HG03139 (cell line): ENCODE measurements at regions not wholly inside any gene's neighbourhood (a gene's known extent, or its start where the extent isn't known, plus 50 kb on each side); places are given as distances from the start of the nearest gene placed in this dataset.

Experiments used
- ATAC-seq: cut with Tn5 transposase; IDR thresholded peaks from one replicate; pipeline ENCODE4 v1.9.1; 2021; ENCODE audit not compliant: unreplicated experiment

DNA sequence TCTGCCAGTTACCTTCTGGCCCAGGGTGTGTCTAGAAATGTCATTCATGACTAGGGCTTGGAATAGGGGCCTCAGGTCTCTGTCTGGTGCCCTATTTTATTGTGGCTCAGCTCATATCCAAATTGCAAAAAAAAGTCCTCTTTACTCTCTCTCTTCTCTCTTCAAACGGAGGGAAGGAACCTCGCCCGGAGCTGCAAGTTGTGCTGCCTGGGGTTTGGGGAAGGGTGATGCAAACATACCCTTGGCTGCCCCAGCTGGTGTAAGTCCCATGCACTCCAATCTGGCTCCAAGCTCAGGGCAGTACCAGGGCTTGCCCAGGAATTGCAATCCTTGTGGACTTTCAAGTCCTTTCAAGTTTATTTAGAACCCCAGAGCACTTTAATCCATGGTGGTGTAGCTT lies 549.6 kb downstream of the PCDH17 start:
- no peak for ATAC-seq

DNA sequence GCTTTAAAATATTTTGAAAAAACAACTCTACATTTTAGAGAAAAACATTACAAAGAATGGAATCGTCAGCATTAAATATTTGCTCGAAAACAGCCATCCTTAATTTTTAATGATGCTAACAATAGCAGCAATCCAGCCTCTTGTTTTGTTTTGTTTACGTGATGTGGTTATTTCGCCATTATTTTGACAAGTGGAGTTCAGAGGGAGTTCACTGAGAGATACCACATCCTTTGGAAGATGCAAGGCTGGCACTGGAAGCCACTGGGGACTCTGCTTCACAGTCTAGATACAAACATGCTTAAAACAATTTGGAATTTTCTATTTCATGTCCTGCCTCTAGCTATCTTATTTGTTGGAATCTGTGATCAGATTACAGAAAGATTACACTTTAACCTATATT lies 556.3 kb downstream of the PCDH17 start:
- no peak for ATAC-seq

DNA sequence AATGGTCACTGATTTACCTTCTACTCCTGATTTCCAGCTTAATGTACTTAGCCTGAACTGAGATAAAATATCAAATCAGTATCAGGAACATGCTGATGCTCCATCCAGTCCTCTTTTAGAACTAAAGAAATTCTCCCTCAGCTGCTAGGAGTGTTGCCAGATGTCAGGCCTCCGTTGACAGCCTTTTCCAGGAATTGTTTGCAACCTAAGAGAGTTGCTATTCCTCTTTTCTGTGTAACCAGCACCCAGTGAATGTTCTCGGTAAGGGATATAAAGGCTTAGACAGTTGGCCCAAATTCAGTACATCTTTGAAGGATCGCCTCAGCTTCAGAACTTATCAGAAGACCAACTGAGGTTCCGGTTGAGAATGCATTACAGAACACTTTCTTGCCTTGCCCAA lies 559.0 kb downstream of the PCDH17 start:
- no peak for ATAC-seq

DNA sequence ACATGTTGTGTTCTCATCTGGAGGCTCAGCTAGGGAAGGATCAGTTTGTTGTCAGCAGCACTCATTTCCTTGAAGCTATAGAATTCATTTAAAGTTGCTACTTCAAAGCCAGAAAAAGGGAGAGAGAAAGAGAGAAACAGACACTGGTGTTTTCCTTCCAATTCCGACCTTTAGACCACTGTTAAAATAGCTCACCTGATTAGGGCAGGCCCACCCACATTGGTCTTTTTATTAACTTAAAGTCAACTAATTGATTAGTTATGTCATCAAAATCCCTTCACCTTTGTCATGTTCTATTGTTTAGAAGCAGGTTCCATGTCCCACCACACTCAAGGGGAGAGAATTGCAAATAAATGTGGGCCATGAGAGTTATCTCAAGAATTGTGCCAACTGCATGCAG lies 560.2 kb downstream of the PCDH17 start:
- ATAC-seq: no peak

DNA sequence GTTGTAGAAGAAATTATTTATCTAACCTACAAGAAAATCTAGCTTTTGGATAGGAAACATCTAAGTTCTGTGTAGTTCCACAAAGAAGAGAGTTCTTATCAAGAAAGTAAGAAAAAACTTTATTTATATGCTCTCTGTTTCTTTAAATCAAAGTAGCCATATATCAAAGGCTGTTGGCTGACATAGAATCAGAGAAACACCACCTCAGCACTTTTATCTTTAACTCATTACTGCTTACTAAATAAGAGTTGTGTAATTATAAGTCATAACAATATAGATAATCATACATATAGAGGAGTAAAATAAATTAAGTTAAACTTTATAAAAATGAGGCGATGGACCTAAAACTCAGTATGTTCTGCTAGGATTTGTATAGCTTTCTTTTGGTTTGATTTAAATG lies 570.6 kb downstream of the PCDH17 start:
- ATAC-seq: no peak

DNA sequence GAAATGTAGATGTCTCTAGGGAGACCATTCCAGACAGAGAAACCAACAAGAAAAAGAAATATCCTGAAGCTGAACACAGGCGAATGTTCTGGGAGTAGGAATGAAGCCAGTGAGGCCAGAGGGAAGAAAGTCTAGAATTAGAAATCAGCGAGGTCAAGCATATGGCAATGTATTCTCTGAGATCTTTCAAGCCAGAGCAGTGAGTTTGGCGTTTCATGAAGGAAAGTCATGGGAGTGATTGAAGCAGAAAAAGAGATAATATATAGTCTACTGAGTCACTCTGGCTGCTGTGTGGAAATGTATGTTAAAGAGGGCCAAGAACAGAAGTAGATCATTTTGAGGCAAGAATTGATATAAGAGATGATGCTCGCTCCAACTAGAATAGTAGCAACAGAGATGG lies 576.0 kb downstream of the PCDH17 start:
- no peak for ATAC-seq

DNA sequence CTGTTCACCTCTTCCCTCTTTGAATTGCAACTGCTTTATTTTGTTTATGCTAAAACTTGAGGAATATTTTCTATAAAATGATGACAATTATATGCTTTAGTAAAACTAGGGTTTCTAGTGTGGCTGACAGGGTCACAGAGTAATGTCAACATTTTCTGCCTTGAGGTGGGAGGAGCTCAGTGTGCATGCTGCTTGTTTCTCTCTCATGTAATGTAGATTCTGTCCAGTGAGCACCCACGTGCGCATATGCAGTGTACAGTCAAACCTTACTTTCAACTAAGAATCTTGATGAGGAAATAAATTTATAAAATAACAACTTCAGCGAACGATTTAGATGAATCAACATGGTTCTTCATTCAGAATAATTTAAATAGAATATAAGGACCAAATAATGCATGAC lies 603.9 kb downstream of the PCDH17 start:
- no peak for ATAC-seq

DNA sequence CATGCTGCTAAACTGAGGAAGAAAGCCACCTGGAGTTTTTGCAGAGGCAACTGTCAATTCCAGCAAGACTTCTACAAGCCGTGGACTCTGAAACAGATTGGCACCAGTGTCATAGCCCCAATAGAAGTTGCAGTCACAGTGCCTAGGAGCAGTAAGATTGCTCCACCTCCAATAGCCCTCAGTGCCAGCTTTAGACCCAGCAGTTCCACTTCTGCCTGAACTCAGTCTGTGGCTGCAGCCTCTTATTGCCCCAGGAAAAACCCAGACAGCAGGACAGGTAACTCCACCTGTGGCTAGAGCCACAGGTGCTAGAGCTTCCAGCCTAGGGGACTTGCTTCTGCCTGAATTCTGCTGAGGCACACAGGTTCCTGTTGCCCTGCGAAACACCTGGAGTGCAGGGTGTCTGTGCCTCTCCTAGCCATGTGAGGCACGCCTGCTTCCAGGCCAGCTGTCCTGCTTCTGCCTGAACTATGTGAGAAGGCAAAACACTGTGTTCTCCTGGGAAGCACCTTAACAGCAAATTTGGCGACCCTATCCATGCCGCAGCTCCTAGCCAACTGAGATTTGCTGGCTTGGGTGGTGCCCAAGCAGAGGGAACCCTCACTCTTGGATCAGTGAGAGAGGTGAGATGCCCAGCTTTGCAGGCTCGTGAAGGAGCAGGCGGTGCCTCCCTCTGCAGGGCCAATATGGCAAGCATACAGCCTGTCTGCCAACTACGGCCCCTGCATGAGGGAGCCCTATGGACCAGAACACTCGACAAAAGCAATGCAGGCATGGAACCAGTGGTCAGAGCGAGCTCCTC lies 607.6 kb downstream of the PCDH17 start:
- no peak for ATAC-seq

DNA sequence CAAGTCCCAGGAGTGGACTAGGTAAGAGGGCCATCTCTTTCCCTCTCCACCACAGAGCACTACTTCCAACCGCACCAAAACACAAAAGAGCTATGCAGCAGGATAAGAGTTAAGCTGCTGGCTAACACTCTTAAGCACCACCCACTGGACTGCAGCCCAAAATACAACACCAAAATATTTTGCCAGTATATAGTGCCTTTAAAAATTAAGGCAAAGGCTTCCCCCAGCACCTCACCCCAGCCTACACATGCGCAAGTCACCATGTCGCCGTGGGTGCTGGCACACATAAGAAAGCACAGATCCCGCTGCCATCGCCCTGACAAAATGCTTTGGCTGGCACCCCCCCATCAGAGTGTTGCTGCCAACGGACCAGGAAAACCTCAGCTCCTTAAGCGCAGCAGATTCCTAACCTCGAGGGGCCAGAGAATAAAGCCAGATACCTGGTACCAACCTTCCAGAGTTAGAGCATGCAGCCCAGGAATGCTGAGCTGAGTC lies 608.3 kb downstream of the PCDH17 start:
- no peak for ATAC-seq

DNA sequence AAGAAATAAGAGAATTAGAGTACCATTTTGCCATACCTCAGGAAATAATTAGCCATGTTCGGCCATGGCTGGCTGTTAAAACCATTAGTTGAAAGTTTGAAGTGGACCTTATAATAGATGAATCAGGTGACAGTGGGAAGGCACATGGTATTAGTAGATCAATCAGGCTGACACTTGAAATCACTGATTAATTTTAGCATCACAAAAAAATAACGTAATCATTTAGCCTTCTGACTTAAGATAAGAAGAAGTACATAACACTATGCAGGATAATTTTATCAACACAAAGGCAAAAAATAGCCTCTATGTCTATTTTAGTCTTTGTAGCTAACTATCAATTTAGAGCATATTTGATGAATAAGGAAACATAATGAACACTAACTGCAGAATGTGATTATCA lies 615.5 kb downstream of the PCDH17 start:
- no peak for ATAC-seq

DNA sequence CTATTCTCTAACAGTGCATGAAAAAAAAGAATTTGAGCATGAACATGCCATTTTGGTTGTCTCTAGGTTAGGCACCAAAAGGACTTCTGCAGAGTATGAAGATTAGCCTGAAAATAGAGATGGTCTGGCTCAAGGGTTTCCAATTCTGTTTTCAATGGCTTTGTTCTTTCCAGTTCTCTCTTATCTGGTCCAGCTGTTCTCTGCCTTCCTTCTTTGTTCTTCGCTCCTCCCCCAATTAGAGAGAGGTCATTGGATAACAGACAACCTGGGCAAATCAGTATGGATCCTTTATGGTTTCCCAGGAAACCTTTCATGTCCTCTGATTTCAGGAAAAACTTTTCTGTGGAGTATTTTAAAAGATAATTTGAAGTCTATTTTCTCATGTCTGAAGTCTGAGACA lies 623.4 kb downstream of the PCDH17 start:
- no peak for ATAC-seq

DNA sequence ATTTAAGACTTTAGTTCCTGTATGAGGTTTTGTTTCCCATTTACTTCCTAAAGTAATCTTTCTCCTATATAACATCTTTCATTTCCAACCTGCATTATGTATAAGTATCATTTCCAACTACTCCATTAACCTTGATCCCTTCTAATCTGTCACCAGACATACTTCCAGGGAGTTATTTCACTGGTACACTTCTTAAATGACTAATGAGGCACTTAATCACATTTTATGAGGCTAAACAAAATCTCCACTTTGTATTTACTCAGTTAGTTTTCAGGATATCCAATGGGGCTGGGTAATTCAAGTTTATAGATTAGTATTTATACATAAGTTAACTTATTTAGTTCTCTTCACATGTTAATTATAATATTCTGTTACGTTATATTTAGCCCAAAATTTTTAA lies 634.7 kb downstream of the PCDH17 start:
- ATAC-seq: no peak

DNA sequence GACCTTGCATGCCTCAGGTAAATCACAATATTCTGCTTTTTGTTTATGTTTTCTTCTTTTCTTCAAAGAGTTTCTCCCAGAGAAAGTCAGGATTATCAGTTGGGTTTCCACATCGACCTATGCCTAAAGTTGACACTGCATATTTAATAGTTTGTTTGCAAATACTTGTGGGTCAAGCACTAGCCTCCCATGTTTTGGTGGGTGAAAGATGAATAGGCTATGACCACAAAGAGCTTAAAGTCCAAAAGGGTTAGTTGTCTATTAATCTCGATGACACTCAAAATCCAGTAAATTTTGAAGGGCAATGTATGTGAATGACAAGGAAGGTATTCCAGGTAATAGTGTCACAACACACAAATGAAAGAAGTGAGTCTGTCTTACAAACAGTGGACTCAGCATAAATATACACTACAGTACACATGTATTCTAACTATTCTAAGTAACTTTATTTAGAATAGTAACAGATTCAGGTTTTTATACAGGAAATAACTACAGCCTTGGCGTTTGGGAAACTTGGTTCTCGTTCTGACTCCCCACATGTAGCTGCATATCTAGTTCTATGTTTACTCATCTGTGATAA lies 667.1 kb downstream of the PCDH17 start:
- no peak for ATAC-seq

DNA sequence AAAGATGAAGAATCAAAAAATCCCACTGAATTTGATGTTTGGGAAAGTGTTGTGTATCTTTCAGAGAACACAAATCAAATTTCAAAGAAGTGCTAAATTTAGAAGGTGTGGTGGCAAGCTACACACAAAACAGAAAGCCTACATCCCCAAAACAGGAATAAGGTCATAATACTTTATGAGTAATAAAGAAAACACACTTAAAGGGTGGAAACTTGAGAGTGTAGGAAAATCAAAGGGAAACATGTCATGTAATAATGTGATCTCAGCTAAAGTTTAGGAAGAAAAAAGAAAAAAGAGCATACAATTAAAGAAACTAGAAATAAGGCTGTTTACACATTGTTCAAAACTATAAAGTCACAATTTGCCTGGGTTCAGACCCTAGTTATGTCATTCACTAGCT lies 668.7 kb downstream of the PCDH17 start:
- no peak for ATAC-seq

DNA sequence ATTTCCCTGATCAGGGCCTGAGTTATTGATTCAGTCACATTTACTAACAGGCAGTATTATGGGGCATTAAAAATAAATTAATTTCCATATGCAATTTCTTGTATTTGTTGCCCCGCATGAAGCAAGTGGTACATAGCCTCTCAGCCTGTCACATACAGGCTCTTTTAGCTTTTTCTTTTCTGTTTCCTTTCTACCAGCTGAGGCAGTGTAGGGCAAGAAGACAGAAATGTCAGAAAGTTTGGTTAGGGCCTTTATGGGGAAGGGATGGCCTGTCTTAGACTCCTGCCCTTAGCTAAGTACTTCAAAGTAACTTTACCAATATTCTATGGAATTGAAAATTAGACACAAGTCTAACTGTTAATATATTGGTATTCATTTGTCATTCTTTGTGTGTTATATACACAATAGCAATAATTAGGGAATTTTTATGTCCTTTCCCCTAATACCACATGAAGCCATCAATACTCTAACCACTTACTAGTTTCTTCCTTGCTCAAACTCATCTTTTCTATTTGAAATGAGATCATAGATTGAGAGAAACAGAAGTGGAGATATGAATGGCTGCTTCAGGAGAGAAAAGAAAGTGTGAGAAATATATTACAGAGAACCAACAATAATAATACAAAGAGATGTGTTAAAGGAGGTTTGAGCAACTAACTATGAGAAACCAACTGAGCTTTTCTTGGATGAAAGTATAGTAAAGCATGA lies 669.6 kb downstream of the PCDH17 start:
- no peak for ATAC-seq

DNA sequence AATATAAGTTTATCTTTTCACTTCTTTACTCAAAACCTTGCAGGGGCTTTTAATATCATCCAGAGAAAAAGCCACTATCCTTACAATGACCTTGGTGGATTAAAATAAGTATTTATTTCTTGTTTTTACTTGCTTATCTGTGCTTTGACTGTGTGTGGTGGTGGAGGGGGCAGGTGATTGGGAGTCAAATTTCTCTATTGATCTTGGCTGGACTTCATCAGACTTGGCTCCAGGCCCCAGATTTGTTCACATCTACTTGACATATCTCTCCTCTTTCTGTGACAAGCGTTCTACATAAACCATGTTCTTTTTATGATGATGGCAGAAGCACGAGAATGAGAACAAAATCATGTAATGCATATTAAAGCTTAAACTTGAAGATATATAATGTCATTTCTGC lies 670.8 kb downstream of the PCDH17 start:
- ATAC-seq: no peak

DNA sequence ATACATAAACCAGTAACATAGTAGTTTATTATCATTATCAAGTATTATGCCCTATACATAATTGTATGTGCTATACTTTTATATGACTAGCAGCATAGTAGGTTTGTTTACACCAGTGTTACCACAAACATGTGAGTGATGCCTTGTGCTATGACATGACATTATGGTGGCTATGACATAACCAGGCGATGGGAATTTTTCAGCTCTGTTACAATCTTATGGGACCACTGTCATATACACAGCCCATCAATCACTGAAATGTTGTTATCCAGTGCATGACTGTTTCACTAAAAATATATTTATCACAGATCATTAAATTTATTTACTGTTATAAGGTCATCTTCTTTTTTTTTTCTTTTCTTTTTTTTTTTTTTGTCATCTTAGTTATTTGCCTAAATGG lies 674.5 kb downstream of the PCDH17 start:
- no peak for ATAC-seq

DNA sequence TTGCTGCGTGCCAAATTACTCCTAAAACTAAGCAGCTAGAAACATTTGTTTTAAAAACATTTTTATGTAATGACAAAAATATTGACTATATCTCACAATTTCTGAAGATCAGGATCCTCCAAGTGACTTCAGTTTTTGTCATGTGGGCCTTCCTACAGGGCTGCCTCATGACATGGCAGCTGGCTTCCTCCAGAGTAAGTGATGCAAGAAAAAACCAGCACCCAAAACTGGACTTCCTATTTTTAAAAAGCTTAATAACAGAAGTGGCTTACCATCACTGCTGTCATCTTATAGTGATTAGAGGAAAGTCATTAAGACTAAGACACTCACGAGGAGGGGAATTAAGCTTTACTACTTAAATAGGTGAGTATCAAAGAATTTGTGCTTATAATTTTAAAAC lies 681.7 kb downstream of the PCDH17 start:
- ATAC-seq: no peak

DNA sequence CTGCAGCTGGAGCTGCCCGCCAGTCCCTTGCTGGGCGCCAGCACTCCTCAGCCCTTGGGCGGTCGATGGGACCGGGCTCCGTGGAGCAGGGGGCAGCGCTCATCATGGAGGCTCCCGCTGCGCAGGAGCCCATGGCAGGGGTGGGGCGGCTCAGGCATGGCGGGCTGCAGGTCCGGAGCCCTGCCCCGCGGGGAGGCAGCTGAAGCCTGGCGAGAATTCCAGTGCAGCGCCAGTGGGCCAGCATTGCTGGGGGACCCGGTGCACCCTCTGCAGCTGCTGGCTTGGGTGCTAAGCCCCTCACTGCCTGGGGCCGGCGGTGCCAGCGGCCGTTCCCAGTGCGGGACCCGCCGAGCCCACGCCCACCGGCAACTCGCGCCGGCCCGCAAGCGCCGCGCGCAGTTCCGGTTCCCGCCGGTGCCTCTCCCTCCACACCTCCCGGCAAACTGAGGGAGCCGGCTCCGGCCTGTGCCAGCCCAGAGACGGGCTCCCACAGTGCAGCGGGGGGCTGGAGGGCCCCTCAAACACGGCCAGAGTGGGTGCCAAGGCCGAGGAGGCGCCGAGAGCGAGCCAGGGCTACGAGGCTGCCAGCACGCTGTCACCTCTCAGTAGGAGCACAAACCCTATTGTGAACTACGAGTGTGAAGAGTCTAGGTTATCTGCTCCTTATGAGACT lies 687.1 kb downstream of the PCDH17 start:
- ATAC-seq: no peak

DNA sequence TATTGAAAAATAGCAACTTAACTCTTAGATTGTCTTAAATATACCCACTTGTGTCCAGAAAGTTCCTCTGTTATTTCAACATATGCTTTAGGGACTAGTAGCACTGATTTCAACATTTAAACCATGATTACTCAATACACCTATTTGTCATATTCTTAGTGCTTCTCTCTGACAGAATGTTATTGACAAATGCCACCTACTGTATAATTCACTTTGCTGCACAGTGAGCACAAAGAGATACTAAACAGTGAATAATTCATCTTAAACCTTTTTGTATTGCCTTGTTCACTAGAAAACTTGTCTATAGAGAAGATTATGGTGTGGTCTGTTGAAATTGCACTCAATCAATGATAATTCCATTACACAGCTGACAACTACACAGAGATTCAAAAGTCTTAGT lies 692.6 kb downstream of the PCDH17 start:
- no peak for ATAC-seq

DNA sequence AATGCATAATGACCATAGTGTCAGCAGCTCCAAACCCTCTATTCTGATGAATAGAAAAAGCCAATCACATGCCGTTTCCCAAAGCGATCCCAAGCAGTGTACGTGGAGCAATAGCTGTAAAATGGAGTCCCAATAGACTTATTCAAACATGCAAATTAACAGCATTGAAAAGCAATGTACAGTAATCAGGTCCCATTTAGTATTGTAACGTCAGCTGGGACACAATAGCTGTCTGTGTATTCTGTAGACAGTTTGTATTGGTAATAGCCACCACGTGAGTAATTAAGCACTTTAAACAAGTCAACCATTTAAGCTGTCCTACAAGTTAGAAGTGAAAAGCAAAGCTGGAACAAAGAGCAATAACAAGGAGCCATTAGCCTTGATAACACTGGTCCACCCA lies 698.2 kb downstream of the PCDH17 start:
- ATAC-seq: no peak

DNA sequence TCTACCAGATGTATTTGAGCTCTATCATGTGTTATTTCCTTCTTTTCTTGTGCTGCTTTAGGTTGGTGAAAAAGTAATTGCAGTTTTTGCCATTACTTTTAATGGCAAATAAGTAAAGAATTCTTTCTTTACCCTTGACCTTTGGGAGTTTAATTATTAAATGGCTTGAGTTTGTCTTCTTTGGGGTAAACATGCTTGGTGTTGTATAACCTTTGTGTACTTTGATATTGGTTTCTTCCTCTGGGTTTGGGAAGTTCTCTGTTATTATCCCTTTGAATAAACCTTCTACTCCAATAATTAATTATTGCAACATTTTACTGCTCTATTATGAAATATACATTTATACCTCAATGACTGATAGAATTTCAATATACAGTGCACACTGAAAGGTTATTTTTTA lies 709.4 kb downstream of the PCDH17 start:
- no peak for ATAC-seq
